Mesodermal cell (in vitro differentiated cells): ENCODE measurements at regions not wholly inside any gene's neighbourhood (a gene's known extent, or its start where the extent isn't known, plus 50 kb on each side); places are given as distances from the start of the nearest gene placed in this dataset.

Experiments used
- H3K27ac ChIP-seq: 2 replicates; pipeline ENCODE4 v1.7.0; 2013; ENCODE audit warnings: mild to moderate bottlenecking, low read depth, low read length, moderate library complexity; ENCODE audit not compliant: severe bottlenecking
- H3K36me3 ChIP-seq: 2 replicates; pipeline ENCODE4 v1.7.1; 2013; ENCODE audit warnings: mild to moderate bottlenecking, low read length, moderate library complexity; ENCODE audit not compliant: control insufficient read depth, insufficient read depth
- H3K4me1 ChIP-seq: one replicate; pipeline ENCODE4 v1.7.1; 2013; ENCODE audit warnings: mild to moderate bottlenecking, low read length; ENCODE audit not compliant: insufficient read depth, control insufficient read depth, poor library complexity, severe bottlenecking
- H3K4me3 ChIP-seq: 2 replicates; pipeline ENCODE4 v1.7.0; 2013; ENCODE audit warnings: low read length, control low read depth, mild to moderate bottlenecking; ENCODE audit not compliant: insufficient read depth, poor library complexity, severe bottlenecking; ENCODE audit errors: extremely low read depth
- H3K9me3 ChIP-seq: 2 replicates; pipeline ENCODE4 v1.7.1; 2013; ENCODE audit warnings: mild to moderate bottlenecking, low read length, moderate library complexity; ENCODE audit not compliant: control insufficient read depth
- WGBS, 2 experiments: methylation state at CpG; one replicate each; pipeline ENCODE4 v1.1.5; 2013; ENCODE audit warnings: missing lambda C conversion rate in 2 of 2; ENCODE audit not compliant: insufficient coverage in 2 of 2; 5-methylcytosine and 5-hydroxymethylcytosine counted together

DNA sequence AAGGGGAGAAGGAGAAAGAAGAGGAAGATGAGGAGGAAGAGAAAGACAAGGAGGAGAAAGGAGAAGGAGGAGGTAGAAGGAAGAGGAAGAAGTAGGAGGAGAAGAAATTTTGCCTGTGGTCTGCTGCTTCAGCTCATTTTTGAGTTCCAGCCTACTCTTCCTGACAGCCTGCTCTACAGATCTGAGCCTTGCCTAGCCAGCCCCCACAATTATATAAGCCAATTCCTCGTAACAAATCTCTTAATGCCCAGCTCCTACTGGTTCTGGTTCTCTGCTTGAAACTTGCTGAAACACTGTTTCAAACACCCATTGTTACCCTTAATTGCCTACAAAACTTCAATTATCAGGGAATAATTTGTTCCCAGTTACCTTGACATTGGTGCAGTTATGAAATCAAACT is 1014.2 kb upstream of the CELF4 start:
- H3K36me3 ChIP-seq = no peaks in the 10 kb centered on the region
- H3K4me3 ChIP-seq = no peak overlapping the region
- 88 to 90% methylated on average over 1 of the region's 1 CpG for WGBS, 2 experiments
- H3K4me1 ChIP-seq = no peaks in the 10 kb centered on the region
- H3K27ac ChIP-seq = no peak overlapping the region
- no peaks in the 10 kb centered on the region for H3K9me3 ChIP-seq

DNA sequence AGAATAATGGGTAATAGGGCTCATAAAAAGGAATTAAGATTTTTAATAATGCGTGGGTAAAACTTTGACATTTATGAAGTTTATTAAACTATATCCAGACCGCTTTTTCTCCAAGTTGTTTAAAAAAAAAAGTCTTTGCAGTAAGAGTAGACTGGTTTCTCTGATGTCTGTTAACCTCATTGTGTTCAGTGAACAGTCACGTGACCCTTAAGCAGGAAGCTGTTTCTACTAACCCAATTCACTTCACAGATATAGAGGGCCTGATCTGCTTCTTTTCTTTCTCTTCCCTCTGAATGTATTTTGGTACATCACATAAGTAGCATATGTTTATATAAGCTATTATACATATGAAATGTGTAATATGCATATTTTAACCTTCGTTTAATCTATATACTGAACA is 1011.3 kb upstream of the CELF4 start:
- Histone ChIP-seq H3K9me3 (no peaks in the 10 kb centered on the region), H3K4me1 (no peaks in the 10 kb centered on the region), H3K36me3 (no peaks in the 10 kb centered on the region), H3K27ac (no peak overlapping the region), H3K4me3 (no peak overlapping the region)
- 100% methylated on average over 1 of the region's 4 CpGs; no CpG with 5 or more reads in 1 of the 2 experiments for WGBS, 2 experiments

DNA sequence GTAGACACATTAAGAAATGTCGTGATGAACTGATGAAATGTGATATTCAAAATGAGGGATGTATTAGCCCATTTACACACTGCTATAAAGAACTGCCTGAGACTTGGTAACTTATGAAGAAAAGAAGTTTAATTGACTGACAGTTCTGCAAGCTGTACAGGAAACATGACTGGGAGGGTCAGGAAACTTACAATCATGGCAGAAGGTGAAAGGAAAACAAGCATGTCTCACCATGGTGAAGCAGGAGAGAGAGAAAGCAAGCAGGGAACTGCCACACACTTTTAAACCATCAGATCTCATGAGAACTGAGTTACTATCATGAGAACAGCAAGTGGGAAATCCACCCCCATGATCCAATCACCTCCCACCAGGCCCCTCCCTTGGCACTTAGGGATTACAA is 1010.8 kb upstream of the CELF4 start:
- Histone ChIP-seq H3K36me3 (no peaks in the 10 kb centered on the region), H3K9me3 (no peaks in the 10 kb centered on the region), H3K27ac (no peak overlapping the region), H3K4me3 (no peak overlapping the region), H3K4me1 (no peaks in the 10 kb centered on the region)
- no CpG with 5 or more reads among the region's 1 CpG for WGBS, 2 experiments

DNA sequence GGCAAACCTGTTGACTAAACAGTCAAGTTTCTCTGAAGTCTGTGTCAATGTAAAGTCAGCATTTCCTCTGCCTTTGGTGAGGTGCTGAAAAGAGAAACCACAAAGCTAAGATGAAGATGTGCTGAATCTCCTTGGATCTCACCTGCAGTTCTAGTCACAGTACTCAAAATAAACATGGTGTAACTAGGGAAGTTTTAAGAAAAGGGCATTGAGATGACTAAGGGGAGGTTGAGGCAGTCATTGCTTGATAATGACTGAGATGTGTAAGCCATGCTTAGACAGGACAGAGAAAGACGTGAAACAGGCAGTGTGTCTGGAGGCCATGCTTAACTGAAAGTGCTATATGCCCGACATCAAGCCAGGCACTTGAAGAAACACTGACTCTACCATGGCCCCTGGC is 1010.0 kb upstream of the CELF4 start:
- H3K27ac ChIP-seq = no peak overlapping the region
- H3K36me3 ChIP-seq = no peaks in the 10 kb centered on the region
- H3K9me3 ChIP-seq = no peaks in the 10 kb centered on the region
- H3K4me1 ChIP-seq = no peaks in the 10 kb centered on the region
- H3K4me3 ChIP-seq = no peak overlapping the region
- WGBS, 2 experiments = 100% methylated on average over 1 to 2 of the region's 2 CpGs

DNA sequence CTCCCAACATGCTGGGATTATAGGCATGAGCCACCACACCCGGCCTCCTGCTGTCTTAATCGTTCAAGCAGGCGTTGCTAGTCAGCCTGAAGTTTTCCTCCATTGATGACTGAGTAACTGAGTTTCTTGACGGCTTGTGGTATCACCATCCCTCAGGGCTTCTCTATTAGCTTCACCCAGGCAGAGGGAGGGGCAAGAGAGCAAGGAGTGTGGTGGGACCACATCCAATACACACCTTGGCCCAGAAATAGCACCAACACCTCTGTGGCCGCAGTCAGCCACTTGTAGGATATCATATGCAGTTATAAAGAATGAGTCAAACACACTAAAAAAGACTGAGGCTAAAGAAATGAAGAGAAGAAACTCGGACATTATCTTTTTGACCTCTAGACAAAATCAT is 1009.4 kb upstream of the CELF4 start:
- 87 to 89% methylated on average over 4 of the region's 6 CpGs for WGBS, 2 experiments

DNA sequence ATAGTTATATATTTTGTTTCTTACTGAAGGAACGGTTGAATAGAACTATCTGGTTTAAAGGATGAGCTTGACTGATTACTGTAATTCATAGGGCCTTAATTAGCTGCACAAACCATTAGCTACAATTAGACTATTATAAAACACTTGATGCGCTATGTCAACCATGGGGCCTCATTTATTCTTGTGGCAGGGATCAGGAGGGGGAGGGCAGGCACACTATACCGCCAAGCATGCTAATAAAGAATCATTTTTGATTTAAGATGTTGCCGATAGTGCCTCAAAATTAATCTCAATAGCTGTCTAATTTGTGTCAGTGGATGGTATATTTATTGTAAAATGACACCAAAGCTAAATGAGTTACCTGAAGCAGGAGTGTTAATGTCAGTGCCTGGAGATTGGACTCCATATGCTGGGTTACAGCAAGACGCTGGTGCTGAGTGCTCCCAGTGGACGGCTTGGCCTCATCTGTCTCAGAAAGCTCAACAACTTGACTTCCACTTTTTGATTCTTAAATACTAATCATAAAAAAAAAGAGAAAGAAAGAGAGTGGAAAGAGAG is 1007.0 kb upstream of the CELF4 start:
- no peak overlapping the region for H3K27ac ChIP-seq
- 100% methylated on average over 4 of the region's 6 CpGs; no CpG with 5 or more reads in 1 of the 2 experiments for WGBS, 2 experiments
- H3K4me3 ChIP-seq = no peak overlapping the region

More for the DNA sequence above, 1009.4 kb upstream of the CELF4 start:
- Histone ChIP-seq H3K9me3 (no peaks in the 10 kb centered on the region), H3K36me3 (no peaks in the 10 kb centered on the region), H3K4me3 (no peak overlapping the region), H3K4me1 (no peaks in the 10 kb centered on the region), H3K27ac (no peak overlapping the region)

DNA sequence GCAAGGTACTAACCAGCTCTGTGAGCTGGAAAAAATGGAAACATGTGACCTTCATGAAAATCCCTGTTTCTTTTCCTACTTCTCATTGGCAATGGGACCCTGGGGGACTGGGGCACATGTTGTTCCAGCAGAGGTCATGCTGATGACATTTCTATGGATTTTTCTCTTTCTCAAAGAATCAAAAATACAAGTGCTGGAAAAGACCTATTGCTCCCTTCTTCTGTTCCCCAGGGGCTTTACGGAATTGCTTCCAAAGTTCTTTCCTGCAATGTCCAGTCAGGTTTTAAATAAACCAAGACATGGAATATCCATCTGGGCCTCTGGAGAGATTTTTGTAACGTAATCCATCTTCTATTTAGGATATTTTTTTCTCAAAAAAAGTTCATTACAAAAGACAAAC is 1006.1 kb upstream of the CELF4 start:
- no peaks in the 10 kb centered on the region for H3K9me3 ChIP-seq
- H3K4me1 ChIP-seq = no peaks in the 10 kb centered on the region
- WGBS, 2 experiments = 80% methylated on average over 1 of the region's 2 CpGs
- no peak overlapping the region for H3K27ac ChIP-seq
- H3K4me3 ChIP-seq = no peak overlapping the region
- H3K36me3 ChIP-seq = no peaks in the 10 kb centered on the region

More for the DNA sequence above, 1007.0 kb upstream of the CELF4 start:
- no peaks in the 10 kb centered on the region for H3K4me1 ChIP-seq
- no peaks in the 10 kb centered on the region for H3K9me3 ChIP-seq
- H3K36me3 ChIP-seq = no peaks in the 10 kb centered on the region

DNA sequence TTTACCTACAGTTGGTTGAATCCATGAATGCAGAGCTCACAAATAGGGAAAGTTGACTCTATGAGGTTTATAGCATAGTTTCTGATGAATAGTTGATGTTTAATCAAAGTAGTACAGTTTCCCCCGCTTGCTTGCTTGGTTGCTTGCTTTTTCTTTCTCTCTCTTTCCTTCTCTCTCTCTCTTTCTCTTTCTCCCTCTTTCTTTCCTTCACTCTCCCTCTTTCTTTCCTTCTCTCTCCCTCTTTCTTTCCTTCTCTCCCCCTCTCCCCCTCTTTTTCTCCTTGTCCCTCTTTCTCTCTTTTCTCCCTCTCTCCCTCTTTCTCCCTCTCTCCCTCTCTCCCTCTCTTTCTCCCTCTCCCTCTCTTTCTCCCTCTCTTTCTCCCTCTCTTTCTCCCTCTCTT is 999.9 kb upstream of the CELF4 start:
- 100% methylated on average over 1 of the region's 1 CpG for WGBS, 2 experiments
- no peaks in the 10 kb centered on the region for H3K4me1 ChIP-seq
- no peak overlapping the region for H3K27ac ChIP-seq

DNA sequence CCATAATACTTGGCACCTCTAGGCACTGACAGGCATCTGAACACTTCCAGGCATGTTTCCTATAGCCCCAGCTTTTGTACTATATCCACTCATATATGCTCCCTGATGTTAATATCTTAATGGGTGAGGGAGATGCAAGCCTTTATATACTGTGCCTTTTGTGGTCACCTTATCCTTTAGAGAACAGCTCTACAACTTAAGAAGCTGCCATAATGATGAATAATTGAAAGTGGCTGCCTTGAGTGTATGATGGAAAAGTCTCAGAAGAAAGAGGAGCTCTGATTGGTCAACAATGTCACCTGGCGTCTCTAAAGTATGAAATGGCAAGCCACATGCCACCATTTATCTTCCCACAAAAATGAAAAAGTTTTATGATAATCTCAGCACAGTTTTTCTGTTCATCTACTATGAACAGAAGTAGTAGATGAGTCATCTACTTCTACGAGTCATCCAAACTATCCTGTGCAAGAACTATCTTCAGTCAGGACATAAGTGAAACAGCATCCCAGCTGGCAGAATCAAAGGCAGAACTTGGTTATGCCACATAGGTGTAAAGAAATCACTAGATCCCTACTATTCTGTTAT is 997.9 kb upstream of the CELF4 start:
- H3K9me3 ChIP-seq = no peaks in the 10 kb centered on the region
- no peak overlapping the region for H3K27ac ChIP-seq
- H3K4me1 ChIP-seq = no peaks in the 10 kb centered on the region
- no peaks in the 10 kb centered on the region for H3K36me3 ChIP-seq
- WGBS, 2 experiments = 100% methylated on average over 1 of the region's 2 CpGs; no CpG with 5 or more reads in 1 of the 2 experiments
- no peak overlapping the region for H3K4me3 ChIP-seq

More for the DNA sequence above, 999.9 kb upstream of the CELF4 start:
- Histone ChIP-seq H3K9me3 (no peaks in the 10 kb centered on the region), H3K36me3 (no peaks in the 10 kb centered on the region), H3K4me3 (no peak overlapping the region)

DNA sequence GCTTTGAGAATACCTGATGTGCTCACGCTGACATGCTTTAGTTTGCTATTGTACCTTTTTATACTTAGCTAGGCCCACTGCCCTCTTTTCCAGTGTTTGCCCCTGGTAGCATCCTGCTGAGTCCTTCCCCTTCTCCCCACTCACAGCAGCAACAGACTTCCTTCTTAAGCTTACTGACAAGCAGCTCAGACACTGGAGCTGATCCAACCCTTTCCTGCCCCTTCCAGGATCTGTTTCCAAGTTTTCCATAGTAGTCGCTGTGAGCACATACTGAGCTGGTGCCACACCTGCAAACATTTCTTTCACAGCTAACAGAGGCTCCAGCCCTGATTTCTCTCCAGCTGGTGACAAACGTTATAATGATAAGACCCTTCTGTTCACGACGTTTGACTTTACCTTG is 991.4 kb upstream of the CELF4 start:
- Histone ChIP-seq H3K9me3 (no peaks in the 10 kb centered on the region), H3K36me3 (no peaks in the 10 kb centered on the region), H3K4me3 (no peak overlapping the region), H3K27ac (no peak overlapping the region), H3K4me1 (peaks cover 8% of the 10 kb centered on the region)
- WGBS, 2 experiments = 76 to 86% methylated on average over 2 of the region's 5 CpGs

DNA sequence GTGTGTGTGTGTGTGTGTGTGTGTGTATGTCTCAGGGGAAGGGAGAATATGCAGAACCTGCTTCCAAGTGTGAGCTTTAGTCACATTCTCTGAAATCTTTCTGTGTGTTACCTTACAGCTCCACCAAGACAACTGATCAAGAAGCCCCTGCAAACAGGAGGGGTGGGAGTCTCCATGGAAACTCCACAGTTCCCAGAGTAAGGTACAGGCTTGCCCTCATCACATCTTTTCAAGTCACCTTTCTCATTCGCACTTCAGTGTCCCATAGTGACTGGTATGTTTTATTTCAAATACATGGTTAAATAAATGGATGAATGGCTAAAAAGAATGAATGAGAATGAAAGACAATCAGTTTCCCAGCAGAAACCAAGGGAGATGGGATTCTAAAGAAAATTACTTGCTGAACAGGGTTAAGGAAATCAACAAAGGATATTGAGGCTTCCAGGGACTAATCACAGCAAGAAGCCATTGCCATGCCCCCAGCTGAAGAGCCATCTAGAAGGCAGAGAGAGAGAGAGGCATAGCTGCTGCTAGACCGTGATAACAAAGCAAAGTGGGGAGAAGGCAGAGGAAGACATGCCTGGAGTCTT is 987.2 kb upstream of the CELF4 start:
- peaks cover 7% of the 10 kb centered on the region for H3K4me1 ChIP-seq
- no peaks in the 10 kb centered on the region for H3K9me3 ChIP-seq
- H3K27ac ChIP-seq = no peak overlapping the region
- H3K4me3 ChIP-seq = no peak overlapping the region
- H3K36me3 ChIP-seq = no peaks in the 10 kb centered on the region
- WGBS, 2 experiments = 50% methylated on average over 1 of the region's 2 CpGs; no CpG with 5 or more reads in 1 of the 2 experiments
